HCT116 (cell line): ENCODE measurements at regions not wholly inside any gene's neighbourhood (a gene's known extent, or its start where the extent isn't known, plus 50 kb on each side); places are given as distances from the start of the nearest gene placed in this dataset.

Experiments used
- ATAC-seq: fragments of 200-7000 bp; cut with Tn5 transposase; 2 replicates; pipeline ENCODE4 v1.9.1; 2020; ENCODE audit warnings: mild to moderate bottlenecking, moderate library complexity
- BruUV-seq: library from RNA; stranded (reverse); fragments of 400-500 nt; replicated peaks from 2 replicates; lab custom pipeline; 2021; lab: Mats Ljungman, UMichigan
- CTCF ChIA-PET: fragments of 300-600 bp; sonication (Branson Sonifier 250); formaldehyde crosslinking; loops from one replicate; lab custom pipeline; 2021; ENCODE audit warnings: antibody characterized with exemption; lab: Charles Lee
- POLR2A ChIA-PET: fragments of 300-600, 350-600 bp; sonication (Branson Sonifier 250); formaldehyde crosslinking; loops from one replicate; lab custom pipeline; 2021; ENCODE audit warnings: antibody characterized with exemption; lab: Charles Lee
- RAD21 ChIA-PET, 2 experiments: fragments of 300-600 bp; sonication (Branson Sonifier 250); formaldehyde crosslinking; loops; one replicate each; lab custom pipeline; 2023; ENCODE audit warnings: low total read pairs in 2 of 2; ENCODE audit not compliant: uncharacterized antibody in 2 of 2, unreplicated experiment in 2 of 2, low non-redundant PET in 1 of 2; lab: Charles Lee
- DNase-seq: peaks from one replicate; pipeline ENCODE4 v3.0.0-alpha.2; 2010; ENCODE audit warnings: low read depth, low spot score
- H2AFZ ChIP-seq: fragments of 200-600 bp; shearing (Covaris generic), sonication (generic); 2 replicates; pipeline ENCODE4 v1.6.1; 2017; ENCODE audit warnings: low read depth, mixed run types, mixed read lengths, antibody characterized with exemption, low read length; ENCODE audit not compliant: poor library complexity, severe bottlenecking
- H3K27ac ChIP-seq: 2 replicates; pipeline ENCODE4 v1.5.1; 2012; ENCODE audit warnings: low read depth, low read length
- H3K27me3 ChIP-seq: fragments of 200-600 bp; sonication (generic); 2 replicates; pipeline ENCODE4 v1.6.1; 2016; ENCODE audit warnings: mixed run types, low read length, mixed read lengths; ENCODE audit not compliant: insufficient read depth
- H3K36me3 ChIP-seq, 2 experiments: fragments of 200-500 bp in 1 of 2; fragments of 200-600 bp in 1 of 2; sonication (Bioruptor generic) in 1 of 2; sonication (generic) in 1 of 2; 2 replicates each; pipeline versions ENCODE4 v1.5.1 to v1.6.1; 2014 to 2016; ENCODE audit warnings: low read length in 2 of 2, inconsistent platforms in 1 of 2, mixed read lengths in 1 of 2, mixed run types in 1 of 2; ENCODE audit not compliant: insufficient read depth in 2 of 2, control insufficient read depth in 1 of 2
- H3K4me1 ChIP-seq, 2 experiments: fragments of 200-600 bp in 1 of 2; sonication (generic) in 1 of 2; 2 replicates each; pipeline versions ENCODE4 v1.5.1 to v1.6.1; 2012 to 2017; ENCODE audit warnings: low read length in 2 of 2, inconsistent platforms in 1 of 2, mild to moderate bottlenecking in 1 of 2, mixed read lengths in 1 of 2, mixed run types in 1 of 2, moderate library complexity in 1 of 2; ENCODE audit not compliant: insufficient read depth in 2 of 2, control insufficient read depth in 1 of 2
- H3K4me2 ChIP-seq: fragments of 200-600 bp; sonication (generic); 2 replicates; pipeline ENCODE4 v1.6.1; 2017; ENCODE audit warnings: mixed run types, low read length, mixed read lengths
- H3K4me3 ChIP-seq, 2 experiments: fragments of 200-600 bp in 1 of 2; sonication (generic) in 1 of 2; replicated peaks in 1 of 2; 2 replicates each; pipeline ENCODE4 v1.5.1; 2011 to 2016; ENCODE audit warnings: low read length in 2 of 2, control low read depth in 1 of 2, low read depth in 1 of 2, mild to moderate bottlenecking in 1 of 2, mixed read lengths in 1 of 2, mixed run types in 1 of 2
- H3K79me2 ChIP-seq: fragments of 200-600 bp; sonication (generic); 2 replicates; pipeline ENCODE4 v1.6.1; 2017; ENCODE audit warnings: mild to moderate bottlenecking, mixed run types, low read length, moderate library complexity, mixed read lengths; ENCODE audit not compliant: insufficient read depth
- H3K9ac ChIP-seq: fragments of 200-600 bp; sonication (generic); 2 replicates; pipeline ENCODE4 v1.6.1; 2016; ENCODE audit warnings: low read length, mixed read lengths
- H3K9me2 ChIP-seq: fragments of 200-600 bp; sonication (generic), shearing (Covaris generic); 2 replicates; pipeline ENCODE4 v1.6.1; 2017; ENCODE audit warnings: mixed run types, mild to moderate bottlenecking, moderate library complexity; ENCODE audit not compliant: insufficient read depth
- H3K9me3 ChIP-seq, 2 experiments: fragments of 200-500 bp in 1 of 2; fragments of 200-600 bp in 1 of 2; sonication (Bioruptor generic) in 1 of 2; sonication (generic) in 1 of 2; 2 replicates each; pipeline ENCODE4 v1.6.1; 2014 to 2017; ENCODE audit warnings: low read length in 2 of 2, mixed read lengths in 2 of 2, inconsistent platforms in 1 of 2, low read depth in 1 of 2, mild to moderate bottlenecking in 1 of 2, mixed run types in 1 of 2, moderate library complexity in 1 of 2; ENCODE audit not compliant: control insufficient read depth in 1 of 2, insufficient read depth in 1 of 2
- H4K20me1 ChIP-seq: fragments of 200-600 bp; sonication (generic), shearing (Covaris generic); 2 replicates; pipeline ENCODE4 v1.6.1; 2017; ENCODE audit warnings: mixed run types, mild to moderate bottlenecking, moderate library complexity; ENCODE audit not compliant: insufficient read depth
- ATF3 ChIP-seq: IDR thresholded peaks from 2 replicates; pipeline ENCODE4 v1.6.1; 2012
- CBX3 ChIP-seq: IDR thresholded peaks from 2 replicates; pipeline ENCODE4 v1.6.1; 2012; ENCODE audit warnings: low read depth
- CEBPB ChIP-seq: IDR thresholded peaks from 2 replicates; pipeline ENCODE4 v1.6.1; 2012; ENCODE audit warnings: low read depth
- EGR1 ChIP-seq: IDR thresholded peaks from 2 replicates; pipeline ENCODE4 v1.6.1; 2012; ENCODE audit warnings: low read depth
- ELF1 ChIP-seq: IDR thresholded peaks from 2 replicates; pipeline ENCODE4 v1.6.1; 2012; ENCODE audit warnings: low read depth, borderline replicate concordance
- EZH2 ChIP-seq: fragments of 200-600 bp; sonication (generic); IDR thresholded peaks from 2 replicates; pipeline ENCODE4 v1.6.1; 2017; ENCODE audit warnings: antibody characterized with exemption, mixed run types
- EZH2phosphoT487 ChIP-seq: fragments of 200-600 bp; IDR thresholded peaks from 2 replicates; pipeline ENCODE4 v1.6.1; 2018; ENCODE audit warnings: antibody characterized with exemption, borderline replicate concordance
- FOSL1 ChIP-seq: IDR thresholded peaks from 2 replicates; pipeline ENCODE4 v1.6.1; 2012; ENCODE audit warnings: low read depth
- JUND ChIP-seq: IDR thresholded peaks from 2 replicates; pipeline ENCODE4 v1.6.1; 2012
- POLR2A ChIP-seq: IDR thresholded peaks from 2 replicates; pipeline ENCODE4 v1.7.0; 2011; ENCODE audit warnings: borderline replicate concordance; ENCODE audit not compliant: insufficient read depth, insufficient read length; ENCODE audit errors: extremely low read depth
- POLR2AphosphoS5 ChIP-seq: IDR thresholded peaks from 2 replicates; pipeline ENCODE4 v1.6.1; 2011; ENCODE audit warnings: mild to moderate bottlenecking, low read depth, low read length, moderate library complexity
- RAD21 ChIP-seq: IDR thresholded peaks from 2 replicates; pipeline ENCODE4 v1.6.1; 2012; ENCODE audit warnings: low read depth, mild to moderate bottlenecking
- REST ChIP-seq: IDR thresholded peaks from 2 replicates; pipeline ENCODE4 v1.6.1; 2012; ENCODE audit warnings: low read depth
- SIN3A ChIP-seq: IDR thresholded peaks from 2 replicates; pipeline ENCODE4 v1.6.1; 2012; ENCODE audit warnings: low read depth
- SP1 ChIP-seq: IDR thresholded peaks from 2 replicates; pipeline ENCODE4 v1.6.1; 2012; ENCODE audit warnings: low read depth
- SRF ChIP-seq: IDR thresholded peaks from 2 replicates; pipeline ENCODE4 v1.6.1; 2012; ENCODE audit warnings: low read depth
- TCF7L2 ChIP-seq: IDR thresholded peaks from 2 replicates; pipeline ENCODE4 v1.7.0; 2011; ENCODE audit warnings: borderline replicate concordance, inconsistent platforms; ENCODE audit not compliant: insufficient read depth, insufficient read length; ENCODE audit errors: extremely low read depth
- YY1 ChIP-seq: IDR thresholded peaks from 2 replicates; pipeline ENCODE4 v1.6.1; 2011; ENCODE audit warnings: low read length, low read depth, moderate library complexity, mild to moderate bottlenecking; ENCODE audit not compliant: insufficient replicate concordance; ENCODE audit errors: extremely low read depth
- ZNF274 ChIP-seq: fragments of 200-500 bp; sonication (Bioruptor generic); IDR thresholded peaks from 2 replicates; pipeline ENCODE4 v1.6.1; 2014; ENCODE audit warnings: mild to moderate bottlenecking, low read depth, low read length, inconsistent platforms
- intact Hi-C: fragments of 100-400 bp; cut with micrococcal nuclease; formaldehyde crosslinking; loops from 2 replicates; pipeline ENCODE4 v1.10.0; 2022

GRCh38 chr12:125315771-125316170 lies 250.5 kb downstream of the AACS start:
- H3K36me3 ChIP-seq: no peaks in the 10 kb centered on the region
- ChIA-PET RAD21 (no interaction called here), CTCF (no interaction called here), POLR2A (no interaction called here)
- H4K20me1 ChIP-seq: no peaks in the 10 kb centered on the region
- ATAC-seq (no peak), DNase-seq (no peak)
- no peaks in the 10 kb centered on the region for H3K9me3 ChIP-seq
- no peaks in the 10 kb centered on the region for H3K79me2 ChIP-seq
- H2AFZ ChIP-seq: no peak overlapping the region
- BruUV-seq: no TSS peak
- H3K4me1 ChIP-seq: no peaks in the 10 kb centered on the region
- peaks cover 25% of the 10 kb centered on the region for H3K27me3 ChIP-seq
- no peak overlapping the region for H3K4me2 ChIP-seq
- H3K27ac ChIP-seq: no peak overlapping the region
- no peak for TF ChIP-seq POLR2AphosphoS5
- TF ChIP-seq EGR1: no peak
- TF ChIP-seq YY1: no peak
- no peak for TF ChIP-seq TCF7L2
- intact Hi-C loops: no loop called here
- H3K9ac ChIP-seq: no peak overlapping the region
- no peak overlapping the region for H3K4me3 ChIP-seq
- H3K9me2 ChIP-seq: no peaks in the 10 kb centered on the region

- H3K4me2 ChIP-seq: no peak overlapping the region
- TF ChIP-seq SRF (no peak), EZH2 (no peak), POLR2AphosphoS5 (no peak), TCF7L2 (no peak), REST (no peak), SP1 (no peak), ATF3 (no peak), ZNF274 (no peak), SIN3A (no peak), EGR1 (no peak), CEBPB (no peak), FOSL1 (no peak), RAD21 (no peak), CBX3 (no peak), JUND (no peak), POLR2A (no peak), YY1 (no peak), ELF1 (no peak), EZH2phosphoT487 (no peak)
- ATAC-seq (no peak), DNase-seq (no peak)
- BruUV-seq: no TSS peak
- no peaks in the 10 kb centered on the region for H4K20me1 ChIP-seq
- H3K79me2 ChIP-seq: no peaks in the 10 kb centered on the region
- peaks cover 34% of the 10 kb centered on the region for H3K27me3 ChIP-seq
- no peak overlapping the region for H3K9ac ChIP-seq
- H3K27ac ChIP-seq: no peak overlapping the region
- RAD21 ChIA-PET: no interaction called here
- H3K9me3 ChIP-seq: no peaks in the 10 kb centered on the region
- H3K4me1 ChIP-seq: no peaks in the 10 kb centered on the region
- no peak overlapping the region for H3K4me3 ChIP-seq
- CTCF ChIA-PET: no interaction called here
- H3K9me2 ChIP-seq: no peaks in the 10 kb centered on the region
- POLR2A ChIA-PET: no interaction called here
- H3K36me3 ChIP-seq: no peaks in the 10 kb centered on the region
- H2AFZ ChIP-seq: no peak overlapping the region
- intact Hi-C loops: no loop called here
These were observed 254.9 kb downstream of the AACS start for GRCh38 chr12:125320177-125320576.
